ENCODE measurements at regions not wholly inside any gene's neighbourhood (a gene's known extent, or its start where the extent isn't known, plus 50 kb on each side); places are given as distances from the start of the nearest gene placed in this dataset.
"Not testable (repeated sequence)": the region's sequence is repeated elsewhere in the genome, so short reads cannot be mapped to it uniquely, and the experiment has no call there.

- intact Hi-C loops (cut with DNase I, micrococcal nuclease) = no loop called here
- ATAC-seq (peak; percentile 97), DNase-seq (peak; percentile 48 to 49)
Measured at GRCh38 chr3:72523429-72524151, 324.7 kb downstream of the SHQ1 start.

GRCh38 chr3:72520690-72521308, 327.4 kb downstream of the SHQ1 start:
- DNase-seq (no peak), ATAC-seq (no peak)
- intact Hi-C loops (cut with DNase I, micrococcal nuclease) = no loop called here

DNA sequence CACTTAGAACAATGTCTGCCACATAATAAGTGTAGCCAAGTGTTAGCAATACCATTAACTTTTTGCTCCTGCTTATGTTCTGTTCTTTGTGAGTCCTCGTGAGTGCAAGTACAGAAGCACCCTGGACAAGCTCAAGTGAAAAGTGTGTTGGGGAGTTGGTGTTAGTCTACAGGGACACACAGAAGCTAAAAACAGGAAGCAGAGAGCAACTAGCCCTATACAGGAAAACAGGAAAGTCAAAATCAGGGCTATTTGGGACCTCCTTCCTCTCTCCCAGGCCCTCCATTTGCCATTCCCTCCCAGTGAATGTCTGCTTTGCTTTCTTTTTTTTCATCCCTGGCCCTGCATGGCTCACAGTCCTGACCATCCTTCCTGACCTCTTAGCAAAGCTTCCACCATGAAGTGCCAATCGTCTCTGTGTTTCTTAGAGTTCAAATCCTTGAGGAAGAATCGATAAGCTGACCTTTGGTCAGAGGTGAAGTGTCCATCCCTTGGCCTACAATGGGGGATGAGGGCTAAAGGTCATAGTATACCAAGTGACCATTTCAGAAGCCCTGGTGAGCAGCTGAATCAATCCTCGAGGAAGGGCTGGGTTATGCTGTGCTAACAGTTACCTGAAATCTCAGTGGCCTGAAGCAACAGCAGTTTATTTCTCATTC, 328.2 kb downstream of the SHQ1 start:
- intact Hi-C loops (cut with DNase I, micrococcal nuclease) = no loop called here
- no peak for ATAC-seq

DNA sequence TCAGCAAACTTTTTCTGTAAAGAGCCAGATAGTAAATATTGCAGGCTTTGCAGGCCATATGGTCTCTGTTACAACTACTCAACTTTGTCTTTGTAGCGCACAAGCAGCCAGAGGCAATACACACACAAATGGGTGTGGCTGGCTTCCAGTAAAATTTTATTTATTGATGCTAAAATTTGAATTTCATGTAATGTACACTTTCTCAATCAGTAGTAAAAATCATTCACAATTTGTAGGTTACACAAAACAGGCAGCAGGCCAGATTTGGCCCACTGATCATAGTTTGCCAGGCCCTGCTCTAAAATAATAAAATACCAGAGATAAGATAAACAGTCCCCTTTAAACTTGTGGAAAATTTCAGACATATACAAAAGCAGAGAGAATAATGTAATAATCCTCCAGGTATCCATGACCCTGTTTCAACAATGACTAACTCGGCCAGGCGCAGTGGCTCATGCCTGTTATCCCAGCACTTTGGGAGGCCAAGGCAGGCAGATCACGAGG, 330.3 kb downstream of the SHQ1 start:
- ATAC-seq (peak; percentile 75), DNase-seq (peak in 1 of 2 donors; percentile 21)
- intact Hi-C loops (cut with DNase I, micrococcal nuclease) = no loop called here

More for the DNA sequence above, 328.2 kb downstream of the SHQ1 start:
- DNase-seq = no peak

DNA sequence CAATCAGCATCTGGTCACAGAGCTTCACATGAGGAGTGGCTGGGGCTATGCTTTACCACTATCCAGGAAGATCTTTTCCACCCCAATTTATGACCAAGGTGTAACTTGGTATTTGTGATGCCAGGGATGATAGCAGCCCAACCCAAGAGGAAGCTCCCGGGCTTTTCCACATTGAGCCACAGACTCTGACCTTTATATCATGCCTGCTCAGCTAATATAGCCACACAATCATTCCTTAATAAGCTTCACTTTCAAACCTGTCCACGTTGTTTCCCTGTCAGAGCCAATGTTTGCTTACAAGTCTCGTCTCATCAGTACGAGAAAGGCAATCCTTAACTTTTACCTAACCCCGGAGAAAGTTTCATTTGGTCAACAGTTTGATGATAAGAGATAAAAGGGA, 330.9 kb downstream of the SHQ1 start:
- ATAC-seq = peak; percentile 95
- intact Hi-C loops (cut with DNase I, micrococcal nuclease) = no loop called here
- peak in 1 of 2 donors; percentile 18 for DNase-seq

DNA sequence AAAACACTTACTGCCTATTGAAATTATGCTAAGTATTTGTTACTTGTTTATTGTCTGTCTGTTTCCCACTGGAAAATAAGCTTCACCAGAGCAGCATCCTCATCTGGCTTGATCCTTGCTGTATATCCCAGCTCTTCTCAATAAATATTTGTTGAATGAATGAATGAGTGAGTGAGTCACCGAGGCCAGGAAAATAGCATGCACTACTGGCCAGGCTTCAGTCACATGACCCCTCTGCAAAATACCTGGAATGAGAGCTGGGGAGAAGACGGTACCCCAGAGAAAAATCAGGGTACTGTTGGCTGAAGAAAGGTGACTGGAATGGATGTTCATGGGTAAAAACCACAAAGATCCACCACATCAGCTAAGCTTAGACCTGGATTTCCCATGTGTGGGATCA, 331.9 kb downstream of the SHQ1 start:
- intact Hi-C loops (cut with DNase I, micrococcal nuclease) = no loop called here

GRCh38 chr3:72515941-72516340, 332.3 kb downstream of the SHQ1 start:
- no peak for ATAC-seq
- no peak for DNase-seq
- intact Hi-C loops (cut with DNase I, micrococcal nuclease) = no loop called here

More for the DNA sequence above, 331.9 kb downstream of the SHQ1 start:
- DNase-seq (no peak), ATAC-seq (no peak)

DNA sequence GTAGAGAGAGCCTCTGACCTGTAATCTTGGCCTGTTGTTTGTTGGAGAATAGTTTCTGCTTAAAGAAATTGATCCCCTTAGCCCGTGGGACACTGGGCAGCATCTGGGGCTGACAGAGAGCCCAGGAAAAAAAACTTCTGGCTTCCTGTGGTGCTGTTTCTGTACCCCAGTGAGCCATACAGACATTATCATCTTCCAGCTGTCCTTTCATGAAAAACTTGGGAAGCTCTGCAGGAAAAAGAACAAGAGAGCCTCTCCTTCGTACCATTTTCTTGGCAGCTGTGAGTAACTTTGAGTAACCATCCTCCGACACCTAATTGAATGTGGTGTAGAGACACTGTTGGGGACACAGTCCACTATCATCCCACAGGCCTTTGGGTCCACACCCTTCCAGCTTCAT, 333.0 kb downstream of the SHQ1 start:
- DNase-seq (no peak), ATAC-seq (no peak)
- intact Hi-C loops (cut with DNase I, micrococcal nuclease) = no loop called here

- DNase-seq (no peak), ATAC-seq (no peak)
- intact Hi-C loops (cut with DNase I, micrococcal nuclease) = no loop called here
Measured at GRCh38 chr3:72510247-72510646, 338.0 kb downstream of the SHQ1 start.

- DNase-seq = no peak
- intact Hi-C loops (cut with DNase I, micrococcal nuclease) = no loop called here
- ATAC-seq = no peak
Measured at GRCh38 chr3:72505539-72506405, 342.5 kb downstream of the SHQ1 start.

DNA sequence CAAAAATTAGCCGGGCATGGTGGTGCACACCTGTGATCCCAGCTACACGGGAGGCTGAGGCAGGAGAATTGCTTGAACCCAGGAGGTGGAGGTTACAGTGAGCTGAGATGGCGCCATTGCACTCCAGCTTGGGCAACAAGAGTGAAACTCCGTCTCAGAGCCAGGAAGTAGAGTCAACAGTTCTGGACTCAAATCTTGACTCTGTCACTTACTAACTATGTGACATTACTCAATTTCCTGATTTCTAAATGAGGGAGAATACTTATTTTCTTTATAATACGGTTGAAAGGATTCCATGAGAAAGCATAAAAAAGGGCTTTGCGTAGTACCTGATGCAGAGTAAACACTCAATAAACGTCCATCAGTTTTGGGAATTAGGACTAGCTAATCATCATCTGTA, 350.7 kb downstream of the SHQ1 start:
- intact Hi-C loops (cut with DNase I, micrococcal nuclease); ATAC-seq; DNase-seq: not testable (repeated sequence)

GRCh38 chr3:72496051-72496670, 352.1 kb downstream of the SHQ1 start:
- ATAC-seq (no peak), DNase-seq (no peak)

DNA sequence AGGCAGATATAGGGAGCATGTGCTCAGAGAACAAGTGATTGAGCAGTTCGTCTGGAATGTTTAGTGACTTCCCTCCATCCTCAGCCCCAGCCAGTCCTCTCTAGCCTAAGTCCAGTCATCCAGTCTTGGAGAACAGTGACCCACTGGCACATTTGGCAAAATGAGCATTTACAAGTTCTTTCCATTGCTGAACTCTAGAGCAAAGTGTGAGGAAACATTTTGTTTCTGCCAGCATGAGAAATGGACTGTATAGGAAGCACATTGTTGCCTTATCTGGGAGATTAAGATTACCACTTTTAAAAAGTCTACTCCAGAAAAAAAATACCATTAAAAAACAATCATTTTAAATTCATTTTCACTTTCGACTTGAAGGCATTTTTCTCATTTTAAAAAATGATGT, 353.6 kb downstream of the SHQ1 start:
- DNase-seq (no peak), ATAC-seq (no peak)
- intact Hi-C loops (cut with DNase I, micrococcal nuclease) = no loop called here

More at GRCh38 chr3:72496051-72496670, 352.1 kb downstream of the SHQ1 start:
- intact Hi-C loops (cut with DNase I, micrococcal nuclease) = no loop called here

GRCh38 chr3:72494130-72494529, 354.1 kb downstream of the SHQ1 start:
- intact Hi-C loops (cut with DNase I, micrococcal nuclease) = no loop called here
- DNase-seq = no peak

DNA sequence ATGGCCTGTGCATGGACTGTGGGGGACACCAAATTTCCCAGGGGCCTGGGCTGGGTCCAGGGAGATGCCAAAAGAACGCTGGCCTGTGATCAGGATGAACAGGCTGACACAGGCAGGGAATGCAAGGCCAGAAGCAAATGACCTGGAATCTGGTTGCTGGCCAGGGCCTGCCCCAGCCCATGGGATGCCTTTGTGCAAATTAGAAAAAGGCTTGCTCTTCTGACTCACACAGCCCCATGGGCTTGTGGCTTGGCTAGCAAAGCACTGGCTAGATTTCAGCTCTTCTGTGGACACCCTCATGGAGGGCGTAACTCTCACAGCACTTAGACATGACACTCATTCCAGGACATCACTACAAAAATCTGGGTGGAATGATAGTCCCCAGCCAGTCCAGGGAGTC, 356.0 kb downstream of the SHQ1 start:
- intact Hi-C loops (cut with DNase I, micrococcal nuclease) = no loop called here
- DNase-seq = peak in 1 of 2 donors; percentile 18
- ATAC-seq = no peak

More at GRCh38 chr3:72494130-72494529, 354.1 kb downstream of the SHQ1 start:
- ATAC-seq = no peak

DNA sequence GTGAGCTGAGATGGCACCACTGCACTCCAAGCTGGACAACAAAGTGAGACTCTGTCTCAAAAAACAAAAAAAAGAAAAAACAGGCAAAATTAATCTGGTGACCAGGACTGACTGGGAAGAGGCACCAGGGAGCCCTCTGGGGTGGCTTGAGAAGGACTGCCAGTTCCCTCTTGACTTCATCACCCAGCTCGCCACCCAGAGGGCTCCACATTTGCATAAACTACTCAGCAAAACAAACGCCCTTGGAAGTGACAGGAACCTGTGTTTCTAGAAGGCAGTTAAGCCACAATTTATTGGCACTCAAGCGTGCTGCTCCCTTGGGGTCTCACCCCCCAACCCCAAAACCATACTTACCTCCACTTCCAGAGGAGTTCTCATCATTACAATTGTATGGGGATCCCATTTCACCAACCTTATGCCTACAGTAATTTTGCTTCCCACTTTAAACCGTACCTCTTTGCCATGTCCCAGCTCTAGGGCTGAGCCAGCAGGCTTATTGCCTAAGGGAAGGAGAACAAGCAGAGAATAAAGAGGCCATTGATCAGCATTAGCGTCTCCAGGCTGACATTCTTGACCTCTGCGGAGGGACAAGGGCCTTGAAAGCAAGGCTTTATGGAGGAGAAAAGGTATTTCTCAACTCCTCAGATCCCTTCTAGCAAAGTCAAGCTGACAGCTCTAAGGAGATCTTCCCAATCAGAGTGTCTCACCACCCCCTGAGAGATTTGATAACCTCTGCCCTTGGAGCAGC, 357.4 kb downstream of the SHQ1 start:
- intact Hi-C loops (cut with DNase I, micrococcal nuclease) = no loop called here
- DNase-seq (no peak), ATAC-seq (no peak)

DNA sequence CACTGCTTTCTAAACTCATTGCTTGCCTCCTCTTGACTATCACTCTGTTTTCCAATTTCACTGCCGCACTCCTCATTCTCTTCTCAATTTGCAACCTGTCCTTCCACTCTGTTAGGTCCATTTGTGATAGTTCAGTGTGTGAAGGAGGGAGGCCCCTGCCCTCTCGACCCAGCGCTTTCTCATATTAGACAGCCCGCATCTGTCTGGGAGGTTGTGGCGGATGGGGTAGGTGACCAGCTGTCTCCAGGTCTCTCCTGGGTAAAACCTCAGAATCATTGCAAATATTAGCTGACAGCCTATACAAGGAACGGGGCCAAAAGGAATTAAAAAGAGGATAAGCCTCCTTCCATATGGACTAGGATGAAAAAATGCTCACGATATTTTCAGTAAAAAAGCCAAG, 358.3 kb downstream of the SHQ1 start:
- no peak for DNase-seq
- no peak for ATAC-seq
- intact Hi-C loops (cut with DNase I, micrococcal nuclease) = no loop called here

DNA sequence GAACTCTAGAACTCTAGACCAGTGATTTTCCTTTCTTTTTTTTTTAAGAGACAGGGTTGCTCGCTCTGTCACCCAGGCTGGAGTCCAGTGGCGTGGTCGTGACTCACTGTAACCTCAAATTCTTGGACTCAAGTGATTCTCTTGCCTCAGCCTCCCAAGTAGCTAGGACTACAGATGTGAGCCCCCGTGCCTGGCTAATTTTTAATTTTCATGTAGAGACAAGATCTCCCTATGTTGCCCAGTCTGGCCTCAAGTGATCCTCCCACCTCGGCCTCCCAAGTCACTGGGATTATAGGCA, 359.6 kb downstream of the SHQ1 start:
- intact Hi-C loops (cut with DNase I, micrococcal nuclease) = no loop called here
- no peak for DNase-seq
- no peak for ATAC-seq

Measured in left colon (tissue), 2 donors.